HG02981 (cell line): ENCODE measurements at regions not wholly inside any gene's neighbourhood (a gene's known extent, or its start where the extent isn't known, plus 50 kb on each side); places are given as distances from the start of the nearest gene placed in this dataset.

Source experiments
- ATAC-seq: cut with Tn5 transposase; IDR thresholded peaks from one replicate; pipeline ENCODE4 v1.9.1; 2021; ENCODE audit warnings: mild to moderate bottlenecking, moderate library complexity; ENCODE audit not compliant: unreplicated experiment

- no peak for ATAC-seq
These were observed 238.2 kb upstream of the HES1 start for GRCh38 chr3:193897731-193898180.

GRCh38 chr3:193899001-193899400 is 236.9 kb upstream of the HES1 start:
- no peak for ATAC-seq

- no peak for ATAC-seq
These were observed 234.9 kb upstream of the HES1 start for GRCh38 chr3:193901007-193901406.

- no peak for ATAC-seq
These were observed 233.1 kb upstream of the HES1 start for GRCh38 chr3:193902607-193903511.

GRCh38 chr3:193903512-193903817 is 232.5 kb upstream of the HES1 start:
- ATAC-seq, result no peak

GRCh38 chr3:193903966-193904365 is 232.0 kb upstream of the HES1 start:
- no peak for ATAC-seq

GRCh38 chr3:193905541-193906396 is 230.2 kb upstream of the HES1 start:
- ATAC-seq, result no peak

GRCh38 chr3:193906849-193907410 is 229.0 kb upstream of the HES1 start:
- ATAC-seq, result no peak

GRCh38 chr3:193908181-193908744 is 227.7 kb upstream of the HES1 start:
- ATAC-seq, result no peak

GRCh38 chr3:193909387-193909786 is 226.6 kb upstream of the HES1 start:
- ATAC-seq, result no peak

- ATAC-seq, result no peak
These were observed 225.6 kb upstream of the HES1 start for GRCh38 chr3:193910310-193910709.

- ATAC-seq, result no peak
These were observed 224.8 kb upstream of the HES1 start for GRCh38 chr3:193910886-193911738.

GRCh38 chr3:193911784-193912340 is 224.1 kb upstream of the HES1 start:
- ATAC-seq, result no peak

GRCh38 chr3:193912621-193913178 is 223.2 kb upstream of the HES1 start:
- no peak for ATAC-seq

GRCh38 chr3:193914602-193915001 is 221.3 kb upstream of the HES1 start:
- ATAC-seq, result no peak

- no peak for ATAC-seq
These were observed 220.8 kb upstream of the HES1 start for GRCh38 chr3:193915099-193915498.

GRCh38 chr3:193915613-193916012 is 220.3 kb upstream of the HES1 start:
- no peak for ATAC-seq

GRCh38 chr3:193917158-193917557 is 218.8 kb upstream of the HES1 start:
- ATAC-seq, result no peak

- no peak for ATAC-seq
These were observed 214.5 kb upstream of the HES1 start for GRCh38 chr3:193921465-193921864.
